H1 (cell line): ENCODE measurements at regions not wholly inside any gene's neighbourhood (a gene's known extent, or its start where the extent isn't known, plus 50 kb on each side); places are given as distances from the start of the nearest gene placed in this dataset.

Experiments used
- ATF3 ChIP-seq: IDR thresholded peaks from 2 replicates; pipeline ENCODE4 v1.6.1; 2011; ENCODE audit warnings: low read depth, mild to moderate bottlenecking, low read length; ENCODE audit not compliant: insufficient read depth
- CBX5 ChIP-seq: fragments of 300-800, 300-1000 bp; sonication (generic); IDR thresholded peaks from 2 replicates; pipeline ENCODE4 v1.7.1; 2016; ENCODE audit warnings: antibody characterized with exemption, low read length, low read depth
- E2F6 ChIP-seq: IDR thresholded peaks from 2 replicates; pipeline ENCODE4 v1.6.1; 2012; ENCODE audit warnings: inconsistent platforms
- POLR2A ChIP-seq, 2 experiments: IDR thresholded peaks; 1 replicate in 1 of 2; 2 replicates in 1 of 2; pipeline ENCODE4 v1.6.1; 2011; ENCODE audit warnings: low read depth in 2 of 2, low read length in 2 of 2, mild to moderate bottlenecking in 2 of 2; ENCODE audit errors: control extremely low read depth in 1 of 2
- RAD21 ChIP-seq, 2 experiments: IDR thresholded peaks in 1 of 2; conservative IDR thresholded peaks in 1 of 2; 2 replicates each; pipeline ENCODE4 v1.6.1; 2011; ENCODE audit warnings: low read depth in 2 of 2, low read length in 2 of 2, improper control_type of control experiment in 1 of 2, inconsistent platforms in 1 of 2, mild to moderate bottlenecking in 1 of 2, moderate library complexity in 1 of 2
- RXRA ChIP-seq: IDR thresholded peaks from 2 replicates; pipeline ENCODE4 v1.6.1; 2011; ENCODE audit warnings: low read depth, mild to moderate bottlenecking, low read length, moderate library complexity; ENCODE audit not compliant: insufficient read depth
- TCF12 ChIP-seq: IDR thresholded peaks from 2 replicates; pipeline ENCODE4 v1.6.1; 2011; ENCODE audit warnings: low read depth, mild to moderate bottlenecking, low read length

GRCh38 chr12:92244036-92244435 lies 98.4 kb upstream of the BTG1 start (continued):
- TF ChIP-seq RAD21 (IDR thresholded peaks at IDR 0.05 in 1 of 2, conservative IDR thresholded peaks at IDR 0.05 in 1 of 2; ENCODE audit: low read depth in 2 of 2, low read length in 2 of 2), result 0 out of 4 replicates have a peak, but pooled peaks of 1 of the 2 experiments have one; percentile 9
- TF ChIP-seq TCF12, result no peak
- TF ChIP-seq ATF3, result no peak
- no peak for TF ChIP-seq CBX5
- TF ChIP-seq POLR2A (IDR thresholded peaks at IDR 0.05; ENCODE audit: control extremely low read depth in 1 of 2, low read depth in 2 of 2, low read length in 2 of 2), result no peak
- TF ChIP-seq E2F6, result no peak
- TF ChIP-seq RXRA, result no peak
